ENCODE measurements at regions not wholly inside any gene's neighbourhood (a gene's known extent, or its start where the extent isn't known, plus 50 kb on each side); places are given as distances from the start of the nearest gene placed in this dataset.

GRCh38 chrX:95057341-95057740 lies 1383.3 kb downstream of the FAM133A start:
- no peaks in the 10 kb centered on the region for H3K9me3 ChIP-seq
- H3K4me3 ChIP-seq, result no peak overlapping the region
- no peak overlapping the region for H3K4me2 ChIP-seq
- no peak overlapping the region for H3K27ac ChIP-seq
- ATAC-seq (no peak), FAIRE-seq (no peak), DNase-seq (ENCODE audit: low read depth in 1 of 2, low spot score in 1 of 2) (no peak)
- ChIA-PET CTCF (no interaction called here), POLR2A (no interaction called here)
- H3K4me1 ChIP-seq, result no peaks in the 10 kb centered on the region
- TF ChIP-seq MAX (IDR thresholded peaks at IDR 0.05) (no peak), MAFK (IDR thresholded peaks at IDR 0.05; ENCODE audit: partially characterized antibody) (peak; percentile 6)
- WGBS (ENCODE audit: missing lambda C conversion rate), result 7% methylated on average over 2 of the region's 2 CpGs

DNA sequence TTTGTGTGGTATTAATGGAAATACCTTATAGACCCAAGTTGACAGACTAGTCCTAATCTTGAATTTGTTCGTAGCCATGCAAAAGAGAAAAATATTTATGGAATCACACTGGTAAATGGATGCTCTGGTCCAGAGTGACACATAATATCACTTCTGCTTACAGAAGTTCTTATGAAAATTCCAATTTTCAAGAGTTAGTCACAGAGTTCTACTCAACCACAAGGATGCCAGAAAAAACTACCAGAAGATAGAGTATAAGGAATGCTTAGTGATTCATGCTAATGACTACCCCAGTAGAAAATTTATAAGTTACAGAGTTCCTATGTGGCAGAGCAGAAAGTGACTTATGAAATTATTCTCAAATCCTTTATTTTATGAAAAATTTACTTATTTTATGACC lies 1384.8 kb downstream of the FAM133A start:
- Histone ChIP-seq H3K4me3 (no peak overlapping the region), H3K4me1 (no peaks in the 10 kb centered on the region), H3K27ac (no peak overlapping the region), H3K9me3 (no peaks in the 10 kb centered on the region), H3K4me2 (no peak overlapping the region)
- DNase-seq (ENCODE audit: low read depth in 1 of 2, low spot score in 1 of 2) (peak in 1 of 2 experiments; percentile 1), ATAC-seq (peak in 1 of 2 experiments; percentile 19; a peak in 1 of 6 replicates), FAIRE-seq (peak; percentile 85)
- TF ChIP-seq, protein P1, sequence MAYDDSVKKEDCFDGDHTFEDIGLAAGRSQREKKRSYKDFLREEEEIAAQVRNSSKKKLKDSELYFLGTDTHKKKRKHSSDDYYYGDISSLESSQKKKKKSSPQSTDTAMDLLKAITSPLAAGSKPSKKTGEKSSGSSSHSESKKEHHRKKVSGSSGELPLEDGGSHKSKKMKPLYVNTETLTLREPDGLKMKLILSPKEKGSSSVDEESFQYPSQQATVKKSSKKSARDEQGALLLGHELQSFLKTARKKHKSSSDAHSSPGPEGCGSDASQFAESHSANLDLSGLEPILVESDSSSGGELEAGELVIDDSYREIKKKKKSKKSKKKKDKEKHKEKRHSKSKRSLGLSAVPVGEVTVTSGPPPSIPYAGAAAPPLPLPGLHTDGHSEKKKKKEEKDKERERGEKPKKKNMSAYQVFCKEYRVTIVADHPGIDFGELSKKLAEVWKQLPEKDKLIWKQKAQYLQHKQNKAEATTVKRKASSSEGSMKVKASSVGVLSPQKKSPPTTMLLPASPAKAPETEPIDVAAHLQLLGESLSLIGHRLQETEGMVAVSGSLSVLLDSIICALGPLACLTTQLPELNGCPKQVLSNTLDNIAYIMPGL (CRISPR knock-in tag; IDR thresholded peaks at IDR 0.05; ENCODE audit: borderline replicate concordance), result no peak
- no peak for TF ChIP-seq RFX5 (IDR thresholded peaks at IDR 0.05)
- TF ChIP-seq HES2 (IDR thresholded peaks at IDR 0.05), result no peak
- TF ChIP-seq ESRRA (IDR thresholded peaks at IDR 0.05; ENCODE audit: borderline replicate concordance, low read length), result no peak
- no peak for TF ChIP-seq ZC3H11A (IDR thresholded peaks at IDR 0.05)
- no peak for TF ChIP-seq CBX8 (IDR thresholded peaks at IDR 0.05)
- TF ChIP-seq MAZ (IDR thresholded peaks at IDR 0.05; ENCODE audit: borderline replicate concordance, low read depth, low read length), result no peak
- TF ChIP-seq, protein P2, sequence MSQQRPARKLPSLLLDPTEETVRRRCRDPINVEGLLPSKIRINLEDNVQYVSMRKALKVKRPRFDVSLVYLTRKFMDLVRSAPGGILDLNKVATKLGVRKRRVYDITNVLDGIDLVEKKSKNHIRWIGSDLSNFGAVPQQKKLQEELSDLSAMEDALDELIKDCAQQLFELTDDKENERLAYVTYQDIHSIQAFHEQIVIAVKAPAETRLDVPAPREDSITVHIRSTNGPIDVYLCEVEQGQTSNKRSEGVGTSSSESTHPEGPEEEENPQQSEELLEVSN (IDR thresholded peaks at IDR 0.05; ENCODE audit: borderline replicate concordance, low read depth), result no peak
- no peak for TF ChIP-seq POLR2AphosphoS2 (conservative IDR thresholded peaks at IDR 0.05; ENCODE audit: low read length)
- no peak for TF ChIP-seq SMC3 (IDR thresholded peaks at IDR 0.05)
- no peak for TF ChIP-seq SREBF2 (IDR thresholded peaks at IDR 0.05)
- no peak for TF ChIP-seq EHF (CRISPR knock-in tag; IDR thresholded peaks at IDR 0.05)
- no peak for TF ChIP-seq RNF2 (IDR thresholded peaks at IDR 0.05; ENCODE audit: borderline replicate concordance, low read depth)
- TF ChIP-seq EHMT2 (IDR thresholded peaks at IDR 0.05; ENCODE audit: low read depth), result no peak
- no peak for TF ChIP-seq RARB (CRISPR knock-in tag; IDR thresholded peaks at IDR 0.05)
- TF ChIP-seq FOXS1 (CRISPR knock-in tag; IDR thresholded peaks at IDR 0.05), result no peak
- ChIA-PET CTCF (no interaction called here), POLR2A (no interaction called here)
- WGBS (ENCODE audit: missing lambda C conversion rate), result 29% methylated on average over 1 of the region's 1 CpG

DNA sequence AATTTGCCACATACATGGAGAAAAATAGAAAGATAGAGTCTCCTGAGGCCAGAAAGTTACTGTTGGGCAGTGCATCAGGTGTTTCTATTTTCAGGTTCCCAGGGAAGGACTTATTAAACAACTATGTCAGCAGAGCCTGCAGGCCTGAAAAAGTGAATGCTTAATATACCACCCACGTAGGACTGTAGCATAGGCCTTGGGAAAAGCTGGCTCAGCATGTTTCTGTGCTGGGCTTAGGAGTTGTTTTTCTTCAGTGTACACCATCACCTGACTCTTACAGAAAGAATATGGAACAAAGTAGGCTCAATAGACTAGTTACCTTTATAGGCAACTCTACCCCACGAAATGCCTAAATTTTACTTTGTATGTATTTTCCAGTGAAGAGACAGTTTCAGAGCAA lies 1385.9 kb downstream of the FAM133A start:
- Histone ChIP-seq H3K4me1 (no peaks in the 10 kb centered on the region), H3K9me3 (no peaks in the 10 kb centered on the region), H3K4me2 (no peak overlapping the region), H3K4me3 (no peak overlapping the region), H3K27ac (no peak overlapping the region)
- ChIA-PET CTCF (no interaction called here), POLR2A (no interaction called here)
- FAIRE-seq (no peak), DNase-seq (ENCODE audit: low read depth in 1 of 2, low spot score in 1 of 2) (no peak), ATAC-seq (no peak)
- WGBS (ENCODE audit: missing lambda C conversion rate), result 29% methylated on average over 2 of the region's 2 CpGs
- no peak for TF ChIP-seq SMC3 (IDR thresholded peaks at IDR 0.05)
- TF ChIP-seq, protein P3, sequence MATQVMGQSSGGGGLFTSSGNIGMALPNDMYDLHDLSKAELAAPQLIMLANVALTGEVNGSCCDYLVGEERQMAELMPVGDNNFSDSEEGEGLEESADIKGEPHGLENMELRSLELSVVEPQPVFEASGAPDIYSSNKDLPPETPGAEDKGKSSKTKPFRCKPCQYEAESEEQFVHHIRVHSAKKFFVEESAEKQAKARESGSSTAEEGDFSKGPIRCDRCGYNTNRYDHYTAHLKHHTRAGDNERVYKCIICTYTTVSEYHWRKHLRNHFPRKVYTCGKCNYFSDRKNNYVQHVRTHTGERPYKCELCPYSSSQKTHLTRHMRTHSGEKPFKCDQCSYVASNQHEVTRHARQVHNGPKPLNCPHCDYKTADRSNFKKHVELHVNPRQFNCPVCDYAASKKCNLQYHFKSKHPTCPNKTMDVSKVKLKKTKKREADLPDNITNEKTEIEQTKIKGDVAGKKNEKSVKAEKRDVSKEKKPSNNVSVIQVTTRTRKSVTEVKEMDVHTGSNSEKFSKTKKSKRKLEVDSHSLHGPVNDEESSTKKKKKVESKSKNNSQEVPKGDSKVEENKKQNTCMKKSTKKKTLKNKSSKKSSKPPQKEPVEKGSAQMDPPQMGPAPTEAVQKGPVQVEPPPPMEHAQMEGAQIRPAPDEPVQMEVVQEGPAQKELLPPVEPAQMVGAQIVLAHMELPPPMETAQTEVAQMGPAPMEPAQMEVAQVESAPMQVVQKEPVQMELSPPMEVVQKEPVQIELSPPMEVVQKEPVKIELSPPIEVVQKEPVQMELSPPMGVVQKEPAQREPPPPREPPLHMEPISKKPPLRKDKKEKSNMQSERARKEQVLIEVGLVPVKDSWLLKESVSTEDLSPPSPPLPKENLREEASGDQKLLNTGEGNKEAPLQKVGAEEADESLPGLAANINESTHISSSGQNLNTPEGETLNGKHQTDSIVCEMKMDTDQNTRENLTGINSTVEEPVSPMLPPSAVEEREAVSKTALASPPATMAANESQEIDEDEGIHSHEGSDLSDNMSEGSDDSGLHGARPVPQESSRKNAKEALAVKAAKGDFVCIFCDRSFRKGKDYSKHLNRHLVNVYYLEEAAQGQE (IDR thresholded peaks at IDR 0.05), result no peak
- TF ChIP-seq, protein P4, sequence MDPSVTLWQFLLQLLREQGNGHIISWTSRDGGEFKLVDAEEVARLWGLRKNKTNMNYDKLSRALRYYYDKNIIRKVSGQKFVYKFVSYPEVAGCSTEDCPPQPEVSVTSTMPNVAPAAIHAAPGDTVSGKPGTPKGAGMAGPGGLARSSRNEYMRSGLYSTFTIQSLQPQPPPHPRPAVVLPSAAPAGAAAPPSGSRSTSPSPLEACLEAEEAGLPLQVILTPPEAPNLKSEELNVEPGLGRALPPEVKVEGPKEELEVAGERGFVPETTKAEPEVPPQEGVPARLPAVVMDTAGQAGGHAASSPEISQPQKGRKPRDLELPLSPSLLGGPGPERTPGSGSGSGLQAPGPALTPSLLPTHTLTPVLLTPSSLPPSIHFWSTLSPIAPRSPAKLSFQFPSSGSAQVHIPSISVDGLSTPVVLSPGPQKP (IDR thresholded peaks at IDR 0.05; ENCODE audit: low read depth, low read length), result no peak
- no peak for TF ChIP-seq CHD4 (IDR thresholded peaks at IDR 0.05; ENCODE audit: borderline replicate concordance)
- no peak for TF ChIP-seq PHF8 (IDR thresholded peaks at IDR 0.05; ENCODE audit: borderline replicate concordance, low read depth)
- no peak for TF ChIP-seq BHLHE40 (IDR thresholded peaks at IDR 0.05; ENCODE audit: low read depth, low read length)
- no peak for TF ChIP-seq FOSL2 (IDR thresholded peaks at IDR 0.05)
- no peak for TF ChIP-seq FOSL2 (CRISPR knock-in tag; IDR thresholded peaks at IDR 0.05)
- TF ChIP-seq FOXS1 (CRISPR knock-in tag; IDR thresholded peaks at IDR 0.05), result no peak
- TF ChIP-seq, protein P2 (IDR thresholded peaks at IDR 0.05; ENCODE audit: borderline replicate concordance, low read depth), result no peak
- no peak for TF ChIP-seq RNF2 (IDR thresholded peaks at IDR 0.05; ENCODE audit: borderline replicate concordance, low read depth)
- TF ChIP-seq RFX5 (IDR thresholded peaks at IDR 0.05), result no peak
- no peak for TF ChIP-seq MAFK (IDR thresholded peaks at IDR 0.05; ENCODE audit: partially characterized antibody)
- no peak for TF ChIP-seq MYC (IDR thresholded peaks at IDR 0.05; ENCODE audit: borderline replicate concordance, low read length)
- no peak for TF ChIP-seq KDM5A (IDR thresholded peaks at IDR 0.05)

Data from A549 (cell line).